Hippocampal formation (tissue), 2 donors: ENCODE measurements at regions not wholly inside any gene's neighbourhood (a gene's known extent, or its start where the extent isn't known, plus 50 kb on each side); places are given as distances from the start of the nearest gene placed in this dataset.
"Not testable (repeated sequence)": the region's sequence is repeated elsewhere in the genome, so short reads cannot be mapped to it uniquely, and the experiment has no call there.

Source experiments
- DNase-seq, 2 donors: peaks; one replicate each; lab custom pipeline; 2025; lab: John Stamatoyannopoulos, UW

DNA sequence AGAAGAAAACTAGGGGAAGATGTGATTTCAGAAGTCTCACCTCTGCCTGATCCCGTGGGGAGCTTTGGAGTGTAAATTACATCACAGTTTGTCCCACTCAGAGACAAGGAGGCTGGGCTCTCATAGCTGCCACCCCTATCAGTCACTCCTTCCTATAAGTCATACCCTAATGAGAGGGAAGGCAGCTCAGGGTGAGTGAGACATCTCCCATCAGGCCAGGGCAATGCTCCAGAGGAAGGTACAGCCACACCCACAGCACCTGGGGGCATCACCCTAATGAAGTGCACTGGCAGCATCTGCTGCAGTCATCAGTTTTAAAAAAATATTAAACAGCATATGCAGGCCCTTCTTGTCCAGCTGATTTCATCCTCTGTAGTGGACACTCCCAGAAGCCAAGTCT is 223.1 kb upstream of the NBPF12 start:
- not testable (repeated sequence) for DNase-seq

DNA sequence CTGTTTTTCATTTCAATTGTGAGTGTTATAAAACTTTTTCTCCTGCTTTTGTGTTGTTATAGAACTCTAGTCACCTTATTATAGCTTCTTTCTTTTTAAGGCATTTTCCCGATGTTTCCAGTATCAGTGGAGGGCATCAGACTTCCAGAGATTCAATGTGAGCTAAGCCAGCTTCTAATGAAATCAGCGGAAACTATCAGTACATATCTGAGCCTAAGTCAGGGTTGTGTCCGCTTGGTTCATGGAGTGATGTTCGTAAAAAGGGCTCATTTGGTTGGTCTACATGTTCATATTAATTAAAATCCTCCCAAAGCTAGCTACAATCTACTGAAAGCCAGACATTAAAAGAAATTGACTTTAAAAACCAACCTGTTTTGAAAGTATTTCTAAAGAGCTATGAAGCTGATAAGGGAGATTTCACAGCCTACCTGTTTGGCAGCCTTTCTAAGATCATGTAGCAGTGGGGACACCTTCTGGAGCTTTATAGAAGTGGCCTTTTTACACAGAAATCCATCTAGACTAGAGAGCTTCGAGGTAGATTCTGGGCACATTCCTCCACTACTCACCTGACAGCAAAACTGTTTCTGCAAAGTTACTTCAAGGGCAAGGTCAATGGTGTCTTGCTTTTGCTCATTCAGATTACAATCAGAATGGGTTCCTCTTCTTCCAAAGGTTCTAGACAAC is 227.1 kb upstream of the NBPF12 start:
- not testable (repeated sequence) for DNase-seq

DNA sequence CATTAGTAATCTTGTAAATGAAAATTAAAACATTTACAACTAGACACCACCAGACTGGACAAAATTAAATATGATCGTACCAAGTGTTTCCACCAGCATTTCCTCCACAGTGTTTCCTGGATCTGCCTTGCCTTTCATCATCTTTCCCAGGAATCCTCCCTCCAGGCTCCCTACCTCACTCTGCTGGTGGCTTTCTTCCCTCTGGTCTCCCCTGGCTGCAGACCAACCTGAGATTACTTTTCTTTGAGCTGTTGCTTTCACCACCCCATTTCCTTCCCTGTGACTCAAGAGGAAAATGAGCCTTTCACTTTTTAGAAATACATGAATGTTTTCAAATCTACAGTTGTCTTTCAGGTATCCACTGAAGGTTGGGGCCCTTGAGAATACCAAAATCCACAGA is 228.8 kb upstream of the NBPF12 start:
- not testable (repeated sequence) for DNase-seq

DNA sequence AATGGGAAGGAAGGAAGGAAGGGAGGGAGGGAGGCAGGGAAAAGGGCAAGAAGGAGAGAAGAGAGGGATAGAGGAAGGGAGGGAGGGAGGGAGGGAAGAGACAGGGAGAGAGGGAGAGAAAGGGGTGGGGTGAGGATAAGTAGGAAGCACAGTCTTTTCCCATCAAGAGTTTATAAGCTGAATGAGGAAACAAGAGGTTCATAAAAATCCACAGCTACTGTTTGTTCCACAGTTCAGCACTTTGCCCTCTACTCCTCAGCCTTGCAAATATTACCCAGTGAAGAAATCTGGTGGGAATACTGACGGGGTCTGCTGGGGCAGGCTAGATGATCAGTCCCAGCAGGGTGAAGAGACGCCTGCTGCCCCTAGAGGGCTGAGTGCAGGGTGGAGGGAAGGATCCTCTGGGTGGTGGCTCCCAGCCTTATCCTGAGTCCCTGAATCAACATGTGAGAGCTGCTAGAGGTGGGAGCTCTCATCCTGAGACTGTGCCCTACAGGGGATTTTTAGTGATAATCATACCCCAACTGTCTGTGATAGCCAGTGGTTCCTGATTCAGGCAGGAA is 233.9 kb upstream of the NBPF12 start:
- DNase-seq: not testable (repeated sequence)

DNA sequence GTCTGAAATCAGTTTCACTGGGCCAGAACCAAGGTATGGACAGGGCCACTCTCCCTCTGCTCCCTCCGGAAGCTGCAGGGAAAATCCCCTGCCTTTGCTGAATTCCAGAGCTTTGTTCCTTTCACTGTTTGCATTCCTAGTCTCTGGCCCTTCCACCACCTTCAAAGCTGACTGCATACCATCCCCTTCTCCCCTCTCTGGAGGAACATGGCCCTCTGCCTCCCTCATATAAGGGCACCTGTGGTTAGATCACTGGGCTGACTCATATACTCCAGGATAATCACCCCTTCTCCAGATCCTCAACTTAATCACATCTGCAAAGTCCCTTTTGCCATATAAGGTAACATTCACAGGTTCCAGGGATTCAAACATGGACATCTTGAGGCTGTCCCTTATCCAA is 236.8 kb upstream of the NBPF12 start:
- not testable (repeated sequence) for DNase-seq

DNA sequence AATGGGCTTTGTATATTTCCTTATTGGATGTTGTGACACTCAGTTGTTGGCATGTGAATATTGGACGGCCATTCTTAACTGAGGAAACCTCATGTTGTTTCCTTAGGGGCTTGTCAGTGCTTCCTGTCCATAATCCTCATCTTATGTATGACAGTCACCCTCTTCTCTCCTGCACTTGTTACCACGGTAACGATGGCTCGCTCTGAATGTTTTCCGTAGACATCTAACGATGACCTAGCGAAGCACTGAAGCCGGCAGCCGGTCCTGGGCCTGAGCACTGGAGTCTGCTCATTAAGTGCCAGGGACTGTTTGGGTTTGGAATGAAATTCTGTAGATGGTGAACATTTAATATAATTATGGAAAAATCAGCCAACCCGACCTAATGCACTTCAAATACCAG is 242.7 kb upstream of the NBPF12 start:
- not testable (repeated sequence) for DNase-seq

DNA sequence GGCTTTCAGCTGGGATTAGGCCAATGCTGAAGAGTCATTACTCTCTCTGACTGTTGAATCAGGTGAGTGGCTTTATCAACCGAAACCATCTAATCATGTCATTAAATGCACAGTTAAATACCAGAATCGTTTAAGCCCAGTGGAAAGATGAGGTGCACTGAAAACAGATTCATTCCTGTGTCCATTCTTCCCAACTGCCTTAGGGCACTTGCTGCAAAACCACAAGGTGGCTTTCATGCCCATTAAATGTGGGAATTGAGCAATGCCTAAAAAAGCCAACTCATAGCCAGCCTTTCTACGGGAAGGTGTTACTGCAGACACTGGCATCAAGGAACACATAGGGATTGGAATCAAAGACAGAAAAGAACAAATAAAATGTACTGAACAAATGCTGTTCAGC is 246.3 kb upstream of the NBPF12 start:
- not testable (repeated sequence) for DNase-seq

DNA sequence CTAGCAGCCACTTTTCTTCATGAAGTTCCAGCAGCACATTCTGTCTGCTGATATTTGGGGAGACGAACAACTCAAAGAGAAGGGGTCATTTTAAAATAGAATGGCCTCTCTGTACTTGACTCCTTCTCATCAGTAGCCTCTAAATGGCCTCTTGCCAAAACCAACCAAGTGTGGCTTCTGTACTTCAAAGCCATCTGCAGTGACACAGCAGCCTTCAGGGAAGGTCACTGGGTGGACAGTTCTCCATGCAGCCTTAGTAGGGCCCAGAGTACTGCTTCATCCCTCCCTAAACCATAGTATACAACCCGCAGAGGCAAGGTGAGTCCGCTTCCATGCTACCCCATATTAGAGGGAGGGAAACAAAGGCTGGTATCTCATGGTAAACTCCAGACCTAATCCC is 249.2 kb upstream of the NBPF12 start:
- DNase-seq: not testable (repeated sequence)

DNA sequence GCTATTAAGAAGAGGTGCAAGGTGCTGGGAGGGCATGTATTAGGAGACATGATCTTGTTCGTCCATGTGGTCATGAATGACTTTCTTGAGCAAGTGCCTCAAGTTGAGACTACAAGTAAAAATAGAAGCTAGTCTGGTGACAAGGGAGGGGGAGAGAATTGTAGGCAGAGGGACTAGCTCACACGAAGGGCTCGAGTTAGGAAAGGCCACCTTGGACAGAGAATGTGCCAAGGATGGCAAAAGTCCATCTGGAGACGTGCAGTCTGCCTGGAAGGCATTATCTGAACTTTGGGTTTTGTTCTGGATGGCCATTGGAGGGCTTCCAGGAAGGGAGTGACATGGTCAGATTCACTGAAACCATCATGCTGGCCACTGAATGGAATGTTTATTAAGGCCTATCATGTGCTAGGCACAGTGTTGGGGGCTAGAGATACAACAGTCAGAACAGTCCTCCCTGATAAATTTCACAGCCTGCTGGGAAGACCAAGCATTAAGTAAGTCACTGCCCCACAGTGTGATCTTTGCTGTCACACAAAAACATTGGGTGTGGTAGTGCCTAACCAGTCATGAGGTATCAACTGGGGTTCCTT is 251.3 kb upstream of the NBPF12 start:
- DNase-seq: not testable (repeated sequence)

DNA sequence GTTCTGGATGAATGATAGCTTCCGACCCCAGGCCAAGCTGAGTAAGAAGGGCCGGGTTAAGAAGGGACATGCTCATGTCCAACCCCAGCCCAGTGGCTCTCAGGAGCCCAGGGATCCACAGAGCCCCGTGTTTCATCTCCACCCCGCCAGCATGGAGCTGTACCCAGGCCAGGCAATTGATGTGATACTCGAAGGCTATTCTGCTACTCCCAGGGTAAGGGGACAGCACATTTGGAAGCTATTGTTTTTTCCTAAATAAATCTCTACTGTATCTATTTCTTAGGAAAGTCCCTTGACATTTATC is 255.0 kb upstream of the NBPF12 start:
- not testable (repeated sequence) for DNase-seq

DNA sequence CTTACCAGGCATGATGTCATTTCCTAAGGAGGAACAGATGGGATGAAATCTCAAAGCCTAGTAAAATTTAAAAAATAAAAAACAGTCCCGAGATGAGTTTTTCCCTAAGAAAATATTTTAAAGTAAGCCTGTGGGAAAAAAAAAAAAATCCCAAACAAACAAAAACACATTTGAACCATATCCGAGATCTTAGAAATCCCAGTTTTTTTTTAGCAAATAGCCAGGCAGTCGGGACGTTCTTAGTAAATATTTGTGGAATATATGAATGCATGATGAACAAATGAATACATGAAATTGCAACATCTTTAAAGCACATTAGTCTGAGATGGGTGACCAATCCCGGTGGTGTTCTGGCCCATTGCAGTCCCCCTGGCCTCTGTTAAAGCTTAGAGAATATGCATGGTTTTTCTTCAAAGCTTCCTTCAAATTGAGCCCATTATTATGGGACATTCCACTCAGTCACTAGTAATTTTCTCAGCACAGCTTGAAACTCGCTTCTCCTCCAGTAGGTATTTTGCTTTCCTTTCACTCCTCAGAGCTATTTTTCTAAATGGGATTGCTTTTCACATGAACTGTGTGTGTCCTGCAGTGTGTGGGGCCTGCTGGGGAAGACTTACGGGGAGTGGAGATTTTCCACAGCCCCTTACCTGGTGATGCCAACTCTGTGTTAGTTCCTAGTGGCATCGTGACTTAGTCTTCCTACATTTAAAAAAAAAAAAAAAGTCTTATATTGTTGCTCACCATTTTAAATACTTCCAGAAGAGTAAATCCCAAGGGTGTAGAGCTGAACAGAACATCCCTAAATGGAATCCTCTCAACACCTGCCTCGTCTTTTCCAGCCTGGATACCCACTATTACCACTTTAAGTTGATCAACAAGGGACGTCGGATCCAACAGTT is 255.6 kb upstream of the NBPF12 start:
- not testable (repeated sequence) for DNase-seq

DNA sequence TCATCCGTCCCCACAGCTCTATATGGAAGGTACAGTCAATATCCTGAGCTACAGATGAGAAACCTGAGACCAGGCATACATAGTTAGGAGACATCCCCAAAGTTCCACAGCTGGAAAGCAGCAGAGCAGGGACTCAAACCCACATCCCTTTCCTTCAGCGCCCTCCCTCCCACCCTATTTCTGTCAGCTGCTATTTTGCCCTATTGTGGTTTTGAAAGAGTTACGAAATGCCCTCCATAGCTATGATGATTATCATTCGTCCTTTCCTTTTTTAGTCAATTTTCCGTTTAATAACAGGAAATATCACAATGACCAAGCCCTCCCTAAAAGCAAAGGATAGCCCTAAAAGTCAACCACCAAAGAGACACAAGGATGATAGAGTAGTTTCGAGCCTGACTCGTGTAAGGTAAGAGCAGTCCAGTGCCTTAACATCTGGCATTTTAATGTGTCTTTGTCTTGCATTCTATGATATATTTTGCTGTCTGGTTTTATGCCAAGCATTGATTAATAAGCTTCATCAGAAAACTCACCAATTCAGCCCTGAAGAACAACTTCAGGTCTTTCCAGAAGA is 264.3 kb upstream of the NBPF12 start:
- not testable (repeated sequence) for DNase-seq

DNA sequence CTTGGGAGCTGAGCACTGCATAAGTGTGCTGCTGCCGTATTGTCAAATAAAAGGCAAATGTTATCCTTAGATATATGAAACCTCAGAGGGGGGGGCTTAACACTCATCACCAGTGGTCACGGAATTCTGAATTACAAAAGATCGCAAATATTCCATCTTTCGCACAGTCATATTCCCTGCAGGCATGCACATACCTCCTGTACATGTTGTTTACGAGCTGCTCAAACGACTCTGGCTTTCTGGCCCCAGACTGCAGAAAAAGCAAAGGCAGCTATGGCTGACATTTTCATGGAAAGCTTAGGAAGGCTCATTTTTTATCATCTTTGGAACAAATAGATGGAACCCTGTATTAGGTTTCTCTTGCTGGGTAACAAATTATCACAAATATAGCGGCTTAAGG is 265.5 kb upstream of the NBPF12 start:
- not testable (repeated sequence) for DNase-seq

DNA sequence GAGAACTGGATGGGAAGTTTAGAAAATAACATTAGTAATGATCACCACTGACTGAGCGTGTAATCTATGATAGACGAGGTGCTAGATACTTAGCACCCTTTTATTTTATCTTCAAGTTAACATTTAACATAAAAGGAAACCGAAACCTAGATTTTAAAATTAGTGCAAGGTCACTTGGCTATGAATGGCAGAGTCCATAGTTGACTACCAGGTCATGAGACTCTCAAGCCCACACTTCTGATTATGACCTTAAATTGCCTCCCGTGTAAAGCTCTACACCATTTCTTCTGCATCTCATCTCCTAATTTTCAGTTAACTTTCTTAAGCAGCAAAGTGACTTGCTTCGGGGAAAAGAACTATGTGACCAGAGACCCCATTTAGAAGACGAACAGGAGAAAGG is 266.5 kb upstream of the NBPF12 start:
- DNase-seq: not testable (repeated sequence)

DNA sequence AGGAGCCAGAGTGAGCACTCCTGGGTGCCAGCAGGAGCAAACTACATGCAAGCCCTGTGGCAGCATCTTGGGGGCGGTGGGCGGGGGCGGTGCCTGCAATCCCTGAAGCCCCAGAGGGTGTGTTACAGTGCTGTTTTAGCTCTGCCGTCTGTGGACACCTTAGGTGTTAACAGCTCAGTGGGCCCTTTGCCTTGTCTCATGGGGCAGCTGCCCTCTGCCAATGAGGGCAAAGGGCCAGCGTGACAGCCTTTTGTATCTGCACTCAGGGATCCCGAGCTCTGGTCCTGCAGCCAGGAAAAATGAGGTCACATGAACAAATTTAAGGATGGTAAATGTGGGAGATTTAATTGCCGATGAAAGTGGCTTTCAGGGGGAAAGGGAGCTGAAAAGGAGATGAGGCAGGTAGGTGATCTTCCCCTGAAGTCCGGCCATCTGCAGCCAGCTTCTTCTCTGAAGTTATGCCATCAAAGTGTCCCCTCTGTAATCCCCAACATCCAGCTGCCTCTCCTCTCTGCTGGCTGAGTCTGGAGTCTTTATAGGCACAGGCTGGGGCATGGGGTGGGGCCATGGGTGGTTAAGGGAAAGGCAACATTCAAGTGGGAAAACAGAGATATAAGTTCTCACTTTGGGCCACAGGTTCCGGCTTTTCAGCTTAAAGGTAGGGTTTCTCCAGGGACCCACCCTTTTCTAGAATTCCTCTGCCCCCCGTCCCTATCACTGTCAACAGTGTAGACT is 267.1 kb upstream of the NBPF12 start:
- DNase-seq: not testable (repeated sequence)

DNA sequence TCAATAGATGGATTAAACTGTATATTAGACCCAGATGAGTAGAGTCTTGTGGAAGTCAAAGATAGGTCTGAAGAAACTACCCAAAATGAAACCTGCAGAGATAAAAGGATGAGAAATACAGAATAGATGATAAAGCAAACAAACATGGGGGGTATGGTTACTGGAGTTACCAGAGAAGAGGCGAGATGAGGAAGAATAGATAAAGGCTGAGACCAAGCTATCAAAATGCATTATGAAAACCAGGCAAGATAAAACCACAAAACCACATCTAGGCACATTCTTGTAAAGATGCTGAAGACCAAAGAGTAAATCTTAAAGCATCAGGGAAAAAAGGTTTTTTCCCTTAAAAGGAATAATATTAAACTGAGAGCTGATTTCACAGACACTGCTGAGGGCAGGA is 271.8 kb upstream of the NBPF12 start:
- DNase-seq: not testable (repeated sequence)

DNA sequence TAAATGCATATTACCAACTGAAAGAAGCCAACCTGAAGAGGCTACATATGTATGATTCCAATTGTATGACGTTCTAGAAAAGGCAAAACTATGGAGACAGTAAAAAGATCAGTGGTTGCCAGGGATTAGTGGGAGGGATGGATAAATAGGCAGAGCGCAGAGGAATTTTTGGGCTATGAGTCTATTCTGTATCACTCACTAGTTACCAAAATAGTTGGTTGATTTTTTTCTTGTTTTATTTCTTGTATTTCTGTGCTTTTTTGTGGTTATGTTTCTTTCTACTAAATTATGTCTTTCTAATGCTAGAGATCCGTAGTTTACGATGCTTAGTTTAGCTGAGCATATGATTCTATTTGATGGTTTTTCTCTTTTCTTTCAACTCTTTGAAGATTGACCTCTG is 277.9 kb upstream of the NBPF12 start:
- not testable (repeated sequence) for DNase-seq

DNA sequence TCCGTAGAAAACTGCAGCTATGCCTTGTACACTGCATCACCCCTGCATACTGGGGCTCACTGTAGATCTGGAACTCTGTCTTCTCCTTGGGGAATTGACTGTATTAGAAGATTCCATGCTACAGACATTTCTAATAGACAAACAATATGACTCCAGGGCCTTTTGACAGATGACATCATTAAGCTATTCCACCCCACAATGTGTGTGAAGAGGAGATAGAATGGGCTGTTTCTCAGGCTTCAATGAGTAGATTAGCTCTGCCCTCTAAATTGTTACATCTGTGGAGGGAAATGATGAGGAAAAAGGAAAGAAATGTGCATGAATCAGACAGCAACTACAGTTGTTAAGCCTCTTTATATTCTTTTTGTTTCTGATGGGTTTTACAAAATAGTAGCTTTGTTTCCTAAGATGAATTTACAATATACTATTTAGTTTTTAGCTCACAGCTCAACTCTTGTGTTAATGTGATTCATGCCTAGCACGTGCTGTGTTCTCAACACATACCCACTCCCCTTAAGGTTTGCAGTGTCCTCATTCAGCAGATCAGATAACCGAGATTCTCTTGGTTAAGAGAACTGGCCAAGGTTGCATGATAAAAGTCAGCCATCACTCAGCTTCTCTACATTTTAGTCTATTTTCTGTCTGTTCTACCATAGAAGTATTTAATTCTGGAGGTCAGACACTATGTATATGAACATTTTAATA is 281.6 kb upstream of the NBPF12 start:
- not testable (repeated sequence) for DNase-seq

DNA sequence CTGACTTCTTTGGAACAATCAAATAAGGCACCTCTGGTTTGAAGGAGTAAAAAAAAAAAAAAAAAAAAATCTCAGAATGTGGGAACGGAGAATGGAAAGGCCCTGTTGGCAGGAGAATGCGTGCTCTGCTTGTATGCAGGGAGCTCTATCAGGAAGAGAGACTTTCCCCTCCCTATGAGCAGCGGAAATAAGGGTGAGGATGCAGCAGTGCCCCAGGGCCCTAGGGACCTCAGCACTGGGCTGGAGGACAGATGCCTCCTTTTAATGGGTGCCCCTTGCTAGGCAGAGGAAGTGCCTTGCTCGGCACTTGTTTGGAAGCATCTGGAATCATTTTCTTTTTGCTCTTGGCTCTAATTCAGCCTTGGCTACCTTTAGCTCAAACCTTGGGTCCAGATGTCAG is 283.4 kb upstream of the NBPF12 start:
- DNase-seq: not testable (repeated sequence)

DNA sequence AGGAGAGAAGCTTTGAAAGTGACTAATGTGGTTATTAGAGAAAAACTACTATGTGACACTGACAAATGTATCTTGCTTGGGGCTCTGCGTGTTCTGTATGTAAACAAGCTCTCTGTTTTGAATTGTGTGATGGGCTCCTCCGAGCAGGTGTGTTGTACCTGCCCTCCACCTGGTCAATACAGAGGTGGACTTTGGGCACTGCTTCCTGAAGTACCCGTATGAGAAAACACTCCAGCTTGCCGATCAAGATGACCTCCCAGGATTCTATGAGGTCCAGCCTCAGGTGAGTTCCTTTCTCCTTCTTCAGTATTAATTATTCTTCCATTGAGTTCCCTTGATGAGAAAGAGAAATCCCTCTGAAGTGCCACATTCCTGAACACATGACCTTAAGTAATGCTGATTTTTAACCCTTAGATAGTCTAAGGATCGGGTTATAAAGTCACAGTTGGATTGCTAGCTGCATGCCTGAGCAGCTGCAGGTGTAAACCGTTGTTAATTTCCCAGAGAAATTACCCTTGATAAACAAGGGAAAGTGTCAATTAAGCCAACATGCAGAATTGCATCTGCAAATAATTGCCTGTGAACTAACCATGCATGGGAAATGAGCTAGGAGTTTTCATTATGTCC is 292.0 kb upstream of the NBPF12 start:
- not testable (repeated sequence) for DNase-seq
